ENCODE measurements at regions not wholly inside any gene's neighbourhood (a gene's known extent, or its start where the extent isn't known, plus 50 kb on each side); places are given as distances from the start of the nearest gene placed in this dataset.

GRCh38 chr3:16658004-16658924 lies 53.0 kb upstream of the DAZL start (continued):
- TF ChIP-seq NFE2L2 (IDR thresholded peaks at IDR 0.05; ENCODE audit: low read depth, low read length) = no peak

DNA sequence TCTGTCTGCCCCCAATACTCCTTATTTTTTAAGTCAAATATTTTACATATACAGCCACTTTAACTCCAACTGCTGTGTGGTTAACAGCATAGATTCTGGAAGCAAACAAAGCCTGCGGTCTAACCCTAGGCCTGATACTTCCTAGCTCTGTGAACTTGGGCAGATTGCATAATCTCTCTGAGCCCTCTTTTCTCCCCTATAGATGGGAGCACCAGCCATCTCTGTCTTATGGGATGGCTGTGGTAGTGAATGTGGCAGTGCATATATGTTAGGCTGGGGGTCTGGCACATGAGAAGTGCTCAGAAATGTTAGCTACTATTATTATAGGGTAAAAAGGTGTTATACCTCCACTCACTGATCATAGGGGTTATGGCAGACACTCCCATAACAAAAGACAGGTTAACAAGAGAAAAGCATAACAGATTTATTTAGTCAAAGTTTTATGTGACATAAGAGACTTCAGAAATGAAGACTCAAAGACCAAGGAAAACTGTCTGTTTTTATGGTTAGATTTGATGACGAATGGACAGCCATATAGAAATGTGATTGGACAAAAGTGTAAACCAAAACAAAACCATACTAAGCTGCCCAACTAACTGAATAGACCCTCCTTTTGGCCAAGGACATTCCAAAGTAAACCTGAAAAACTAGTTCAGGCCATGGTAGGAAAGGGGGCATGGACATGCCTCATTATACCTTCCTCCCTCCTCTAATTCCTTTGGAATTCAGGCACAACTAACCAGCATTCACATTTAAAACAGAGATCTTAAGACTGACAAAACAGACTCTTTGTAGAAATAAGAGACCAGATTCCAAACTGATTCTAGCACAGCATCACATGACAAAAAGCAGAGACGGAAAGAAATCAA lies 53.9 kb upstream of the DAZL start:
- TF ChIP-seq MAZ (IDR thresholded peaks at IDR 0.05; ENCODE audit: borderline replicate concordance, low read depth, low read length) (no peak), CHD1 (IDR thresholded peaks at IDR 0.05; ENCODE audit: low read depth, low read length) (no peak), BHLHE40 (IDR thresholded peaks at IDR 0.05; ENCODE audit: low read depth, low read length) (no peak), POLR2A (IDR thresholded peaks at IDR 0.05; ENCODE audit: low read depth, low read length) (no peak), MXI1 (IDR thresholded peaks at IDR 0.05; ENCODE audit: borderline replicate concordance, low read depth, low read length) (no peak), SMC3 (IDR thresholded peaks at IDR 0.05; ENCODE audit: low read depth, low read length) (no peak), RCOR1 (IDR thresholded peaks at IDR 0.05; ENCODE audit: insufficient replicate concordance, low read length) (no peak), CEBPB (IDR thresholded peaks at IDR 0.05; ENCODE audit: low read depth, low read length) (no peak)
- TF ChIP-seq, protein P1, sequence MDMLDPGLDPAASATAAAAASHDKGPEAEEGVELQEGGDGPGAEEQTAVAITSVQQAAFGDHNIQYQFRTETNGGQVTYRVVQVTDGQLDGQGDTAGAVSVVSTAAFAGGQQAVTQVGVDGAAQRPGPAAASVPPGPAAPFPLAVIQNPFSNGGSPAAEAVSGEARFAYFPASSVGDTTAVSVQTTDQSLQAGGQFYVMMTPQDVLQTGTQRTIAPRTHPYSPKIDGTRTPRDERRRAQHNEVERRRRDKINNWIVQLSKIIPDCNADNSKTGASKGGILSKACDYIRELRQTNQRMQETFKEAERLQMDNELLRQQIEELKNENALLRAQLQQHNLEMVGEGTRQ (IDR thresholded peaks at IDR 0.05; ENCODE audit: low read depth, low read length) = no peak
- TF ChIP-seq, protein P2, sequence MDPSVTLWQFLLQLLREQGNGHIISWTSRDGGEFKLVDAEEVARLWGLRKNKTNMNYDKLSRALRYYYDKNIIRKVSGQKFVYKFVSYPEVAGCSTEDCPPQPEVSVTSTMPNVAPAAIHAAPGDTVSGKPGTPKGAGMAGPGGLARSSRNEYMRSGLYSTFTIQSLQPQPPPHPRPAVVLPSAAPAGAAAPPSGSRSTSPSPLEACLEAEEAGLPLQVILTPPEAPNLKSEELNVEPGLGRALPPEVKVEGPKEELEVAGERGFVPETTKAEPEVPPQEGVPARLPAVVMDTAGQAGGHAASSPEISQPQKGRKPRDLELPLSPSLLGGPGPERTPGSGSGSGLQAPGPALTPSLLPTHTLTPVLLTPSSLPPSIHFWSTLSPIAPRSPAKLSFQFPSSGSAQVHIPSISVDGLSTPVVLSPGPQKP (IDR thresholded peaks at IDR 0.05; ENCODE audit: borderline replicate concordance, low read depth, low read length) = no peak
- BruUV-seq (replicated peaks) = no TSS peak
- Histone ChIP-seq H3K4ac (ENCODE audit: low read depth, low read length) (no peak overlapping the region), H3K9me1 (ENCODE audit: insufficient read depth, low read length) (no peaks in the 10 kb centered on the region), H3K27me3 (ENCODE audit: control insufficient read depth, insufficient read depth, low read length) (no peaks in the 10 kb centered on the region), H2BK120ac (ENCODE audit: low read depth, low read length) (no peak overlapping the region), H2AK5ac (ENCODE audit: low read depth, low read length) (no peak overlapping the region), H3K9me3 (ENCODE audit: control insufficient read depth, insufficient read depth, low read length) (no peaks in the 10 kb centered on the region), H2BK20ac (ENCODE audit: low read depth, low read length) (no peak overlapping the region), H3K27ac (ENCODE audit: insufficient read depth, low read length) (no peak overlapping the region), H3K36me3 (ENCODE audit: control insufficient read depth, insufficient read depth, low read length) (no peaks in the 10 kb centered on the region), H2AK9ac (replicated peaks; ENCODE audit: low read depth, low read length, poor library complexity) (no peak overlapping the region), H4K91ac (ENCODE audit: insufficient read depth, low read depth, low read length) (no peak overlapping the region), H3K4me2 (ENCODE audit: low read depth, low read length) (no peak overlapping the region), H3K9ac (ENCODE audit: low read depth, low read length) (no peak overlapping the region), H4K20me1 (ENCODE audit: insufficient read depth, low read length) (no peaks in the 10 kb centered on the region), H3K4me3 (ENCODE audit: insufficient read depth, low read depth, low read length) (no peak overlapping the region), H3K56ac (ENCODE audit: extremely low read depth, insufficient read depth, low read length) (no peak overlapping the region), H3K18ac (ENCODE audit: low read depth, low read length) (no peak overlapping the region), H4K5ac (ENCODE audit: low read depth, low read length) (no peak overlapping the region), H3K23ac (ENCODE audit: low read depth, low read length) (no peak overlapping the region), H3K79me1 (ENCODE audit: low read depth in 1 of 2, low read length in 2 of 2) (no peaks in the 10 kb centered on the region), H2BK5ac (ENCODE audit: low read depth, low read length, poor library complexity, severe bottlenecking) (no peak overlapping the region), H4K8ac (ENCODE audit: low read depth in 2 of 2, low read length in 2 of 2) (no peak overlapping the region), H3K14ac (replicated peaks; ENCODE audit: low read depth, low read length) (no peak overlapping the region), H3K4me1 (ENCODE audit: control insufficient read depth, insufficient read depth, low read length) (no peaks in the 10 kb centered on the region), H2AFZ (replicated peaks; ENCODE audit: low read length, poor library complexity) (no peak overlapping the region), H2BK15ac (ENCODE audit: low read depth, low read length) (no peak overlapping the region)
- ChIA-PET POLR2A (ENCODE audit: unreplicated experiment) (no interaction called here), CTCF (no interaction called here)
- intact Hi-C loops (cut with micrococcal nuclease) = no loop called here
- no CpG with 5 or more reads among the region's 3 CpGs for WGBS, 2 experiments (ENCODE audit: extremely low coverage in 2 of 2, insufficient read length in 1 of 2)
- DNase-seq (no peak), ATAC-seq (ENCODE audit: low read depth) (no peak)
- dilution Hi-C loops (cut with HindIII; ENCODE audit: low sequenced_read_pairs, unreplicated experiment) = no loop called here
- in situ Hi-C loops (cut with MboI; ENCODE audit: low sequenced_read_pairs) = no loop called here

Measured in IMR-90 (cell line).